ENCODE measurements at regions not wholly inside any gene's neighbourhood (a gene's known extent, or its start where the extent isn't known, plus 50 kb on each side); places are given as distances from the start of the nearest gene placed in this dataset.

- DNase-seq (ENCODE audit: low read depth) = no peak
These were observed 103.8 kb upstream of the CRHR1 start for GRCh38 chr17:45680360-45680759.

GRCh38 chr17:45681706-45682105, 102.4 kb upstream of the CRHR1 start:
- DNase-seq (ENCODE audit: low read depth) = no peak

GRCh38 chr17:45686250-45686649, 97.9 kb upstream of the CRHR1 start:
- no peak for DNase-seq (ENCODE audit: low read depth)

- DNase-seq (ENCODE audit: low read depth) = no peak
These were observed 96.5 kb upstream of the CRHR1 start for GRCh38 chr17:45687594-45687993.

- no peak for DNase-seq (ENCODE audit: low read depth)
These were observed 95.8 kb upstream of the CRHR1 start for GRCh38 chr17:45688353-45688752.

- no peak for DNase-seq (ENCODE audit: low read depth)
These were observed 95.3 kb upstream of the CRHR1 start for GRCh38 chr17:45688820-45689219.

GRCh38 chr17:45689451-45689850, 94.7 kb upstream of the CRHR1 start:
- DNase-seq (ENCODE audit: low read depth) = no peak

GRCh38 chr17:45690625-45691275, 93.4 kb upstream of the CRHR1 start:
- no peak for DNase-seq (ENCODE audit: low read depth)

GRCh38 chr17:45692661-45693060, 91.5 kb upstream of the CRHR1 start:
- no peak for DNase-seq (ENCODE audit: low read depth)

- DNase-seq (ENCODE audit: low read depth) = no peak
These were observed 90.3 kb upstream of the CRHR1 start for GRCh38 chr17:45693792-45694191.

GRCh38 chr17:45696442-45696841, 87.7 kb upstream of the CRHR1 start:
- DNase-seq (ENCODE audit: low read depth) = no peak

- DNase-seq (ENCODE audit: low read depth) = no peak
These were observed 87.0 kb upstream of the CRHR1 start for GRCh38 chr17:45697076-45697475.

GRCh38 chr17:45700171-45701090, 83.7 kb upstream of the CRHR1 start:
- no peak for DNase-seq (ENCODE audit: low read depth)

- peak; percentile 25 for DNase-seq (ENCODE audit: low read depth)
These were observed 81.4 kb upstream of the CRHR1 start for GRCh38 chr17:45702666-45703266.

GRCh38 chr17:45703348-45703747, 80.8 kb upstream of the CRHR1 start:
- no peak for DNase-seq (ENCODE audit: low read depth)

GRCh38 chr17:45703806-45704205, 80.3 kb upstream of the CRHR1 start:
- no peak for DNase-seq (ENCODE audit: low read depth)

- no peak for DNase-seq (ENCODE audit: low read depth)
These were observed 79.9 kb upstream of the CRHR1 start for GRCh38 chr17:45704251-45704650.

- DNase-seq (ENCODE audit: low read depth) = peak; percentile 91
These were observed 78.8 kb upstream of the CRHR1 start for GRCh38 chr17:45705123-45706009.

GRCh38 chr17:45706033-45706432, 78.1 kb upstream of the CRHR1 start:
- DNase-seq (ENCODE audit: low read depth) = no peak

GRCh38 chr17:45708707-45709290, 75.3 kb upstream of the CRHR1 start:
- no peak for DNase-seq (ENCODE audit: low read depth)

GRCh38 chr17:45709728-45710288, 74.3 kb upstream of the CRHR1 start:
- no peak for DNase-seq (ENCODE audit: low read depth)

Data from renal cortical epithelial cell (primary cell).